Epithelial cell of proximal tubule (primary cell): ENCODE measurements at regions not wholly inside any gene's neighbourhood (a gene's known extent, or its start where the extent isn't known, plus 50 kb on each side); places are given as distances from the start of the nearest gene placed in this dataset.

ENCODE experiments used
- DNase-seq: peaks from one replicate; pipeline ENCODE4 v3.0.0-alpha.2; 2011; ENCODE audit warnings: low read depth
- H3K4me3 ChIP-seq: 2 replicates; pipeline ENCODE4 v1.5.1; 2011; ENCODE audit warnings: low read depth, mild to moderate bottlenecking, low read length
- TF ChIP-seq, protein P1 (sequence below): conservative IDR thresholded peaks from 2 replicates; pipeline ENCODE4 v1.5.1; 2012; ENCODE audit warnings: low read depth, mild to moderate bottlenecking, low read length

DNA sequence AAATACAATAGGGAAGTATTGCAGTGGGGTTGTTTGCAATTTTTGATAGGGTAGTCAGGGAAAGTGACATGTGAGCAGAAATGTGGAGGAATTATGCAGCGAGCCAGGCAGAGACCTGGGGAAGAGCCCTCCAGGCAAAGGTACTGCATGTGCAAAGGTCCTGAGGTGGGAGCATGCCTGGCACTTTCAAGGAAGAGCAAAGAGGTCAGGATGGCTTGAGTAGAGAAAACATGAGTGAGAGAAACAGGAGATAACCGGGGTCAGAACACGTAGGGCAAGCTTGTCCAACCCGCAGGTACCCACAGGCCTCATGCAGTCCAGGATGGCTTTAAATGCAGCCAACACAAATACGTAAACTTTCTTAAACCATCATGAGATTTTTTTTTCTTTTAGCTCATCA lies 71.0 kb downstream of the COQ2 start:
- H3K4me3 ChIP-seq = no peak overlapping the region
- no peak for DNase-seq
- TF ChIP-seq, protein P1, sequence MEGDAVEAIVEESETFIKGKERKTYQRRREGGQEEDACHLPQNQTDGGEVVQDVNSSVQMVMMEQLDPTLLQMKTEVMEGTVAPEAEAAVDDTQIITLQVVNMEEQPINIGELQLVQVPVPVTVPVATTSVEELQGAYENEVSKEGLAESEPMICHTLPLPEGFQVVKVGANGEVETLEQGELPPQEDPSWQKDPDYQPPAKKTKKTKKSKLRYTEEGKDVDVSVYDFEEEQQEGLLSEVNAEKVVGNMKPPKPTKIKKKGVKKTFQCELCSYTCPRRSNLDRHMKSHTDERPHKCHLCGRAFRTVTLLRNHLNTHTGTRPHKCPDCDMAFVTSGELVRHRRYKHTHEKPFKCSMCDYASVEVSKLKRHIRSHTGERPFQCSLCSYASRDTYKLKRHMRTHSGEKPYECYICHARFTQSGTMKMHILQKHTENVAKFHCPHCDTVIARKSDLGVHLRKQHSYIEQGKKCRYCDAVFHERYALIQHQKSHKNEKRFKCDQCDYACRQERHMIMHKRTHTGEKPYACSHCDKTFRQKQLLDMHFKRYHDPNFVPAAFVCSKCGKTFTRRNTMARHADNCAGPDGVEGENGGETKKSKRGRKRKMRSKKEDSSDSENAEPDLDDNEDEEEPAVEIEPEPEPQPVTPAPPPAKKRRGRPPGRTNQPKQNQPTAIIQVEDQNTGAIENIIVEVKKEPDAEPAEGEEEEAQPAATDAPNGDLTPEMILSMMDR = no peak

DNA sequence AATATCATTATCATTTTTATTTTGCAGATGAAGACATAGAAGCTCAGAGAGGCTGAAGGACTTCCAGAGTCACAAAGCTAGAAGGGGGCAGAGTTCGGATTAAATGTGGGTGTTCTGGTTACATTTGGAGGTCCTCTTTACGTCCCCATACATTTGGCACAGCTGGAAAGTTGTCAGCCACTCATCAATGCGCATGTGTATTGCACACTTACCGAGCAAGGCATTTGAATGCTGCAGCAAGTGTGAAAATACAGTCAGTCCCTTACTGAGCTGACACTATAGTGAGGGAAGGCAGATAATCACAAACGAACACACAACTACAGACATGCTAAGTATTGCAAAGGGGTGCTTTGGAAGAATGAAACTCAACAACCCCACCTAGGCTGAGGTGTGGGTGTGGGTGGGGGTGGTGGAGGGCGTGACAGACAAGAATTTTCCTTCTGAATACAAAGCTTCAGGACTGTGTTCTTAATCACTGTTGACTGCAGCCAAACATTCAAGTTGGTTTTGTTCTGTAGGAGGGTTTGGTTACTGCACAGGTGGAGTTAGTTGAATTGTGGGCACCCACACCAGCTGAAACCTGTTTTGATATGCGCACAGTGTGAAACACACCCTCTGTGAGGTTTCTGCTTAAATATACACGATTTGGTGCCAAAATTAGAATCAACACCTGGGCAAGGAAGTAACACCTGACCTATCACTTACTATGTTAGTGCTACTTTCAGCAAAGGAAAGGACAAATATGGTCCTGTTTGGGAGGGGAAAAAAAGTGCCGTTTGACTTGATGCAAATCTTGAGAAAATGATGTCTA lies 72.4 kb downstream of the COQ2 start:
- no peak for DNase-seq
- H3K4me3 ChIP-seq = no peak overlapping the region
- TF ChIP-seq, protein P1 = no peak

DNA sequence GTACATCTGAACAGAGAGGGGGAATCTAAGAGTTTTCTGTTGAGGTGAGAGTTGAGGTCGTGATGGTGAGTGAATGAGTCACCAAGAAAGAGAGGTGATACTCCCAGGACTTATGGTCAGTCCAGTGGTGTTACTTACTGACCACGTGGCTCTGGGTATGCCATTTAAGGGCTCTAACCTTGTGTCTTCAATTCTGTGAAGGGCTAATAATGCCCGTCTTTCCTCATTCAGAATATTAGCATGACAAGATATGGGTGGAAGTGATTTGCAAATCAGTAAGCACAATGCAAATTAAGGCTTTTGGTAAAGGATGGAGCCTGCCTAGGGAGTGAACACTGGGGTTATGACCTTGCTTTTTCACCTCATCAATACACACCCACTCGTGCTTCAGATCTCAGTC lies 75.2 kb downstream of the COQ2 start:
- TF ChIP-seq, protein P1 = no peak
- no peak for DNase-seq
- no peak overlapping the region for H3K4me3 ChIP-seq

DNA sequence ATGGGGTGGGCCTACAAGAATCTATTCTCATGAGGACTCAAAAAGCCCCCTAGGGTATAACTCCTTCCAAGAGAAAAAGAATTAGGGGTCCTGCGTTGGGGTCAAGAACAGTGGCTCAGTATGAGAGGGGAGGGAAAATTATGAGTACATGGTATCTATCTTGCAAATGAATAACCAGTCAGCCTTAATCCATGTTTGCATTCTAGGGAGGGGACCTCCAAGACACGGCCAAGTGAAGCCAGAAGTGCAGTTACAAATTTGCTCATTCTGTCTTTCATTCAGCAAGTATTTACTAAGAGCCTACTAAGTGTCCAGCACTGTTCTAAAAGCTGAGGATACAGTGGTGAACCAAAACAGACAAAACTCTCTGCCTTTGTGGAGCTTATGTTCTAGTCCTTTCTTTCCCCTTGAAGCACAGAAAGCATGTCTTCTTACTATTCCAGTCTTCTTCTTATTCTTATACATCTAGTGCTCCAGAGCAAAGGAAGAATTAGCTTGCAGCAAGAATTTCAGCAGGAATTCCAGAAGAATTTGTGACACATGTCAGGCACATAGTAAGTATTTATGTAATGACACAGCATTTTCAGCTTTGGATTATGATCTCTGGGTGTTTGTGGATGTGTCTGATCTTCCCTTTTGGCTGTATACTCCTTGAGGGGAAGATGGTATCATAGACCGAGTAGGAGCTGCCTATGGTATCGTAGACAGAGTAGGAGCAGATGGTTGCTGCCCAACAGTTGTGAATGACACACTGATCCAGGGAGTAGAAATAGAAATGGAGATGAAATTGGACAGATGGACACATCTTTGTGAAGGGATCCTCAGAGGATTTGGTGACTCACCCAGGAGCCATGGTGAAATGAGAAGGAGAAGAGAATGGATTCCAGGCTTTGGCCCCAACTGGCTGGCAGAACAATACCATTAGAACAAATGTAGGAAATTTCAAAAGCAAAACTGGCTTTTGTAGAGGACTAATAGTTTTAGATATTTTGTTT lies 75.9 kb downstream of the COQ2 start:
- TF ChIP-seq, protein P1 = no peak
- no peak overlapping the region for H3K4me3 ChIP-seq
- no peak for DNase-seq

DNA sequence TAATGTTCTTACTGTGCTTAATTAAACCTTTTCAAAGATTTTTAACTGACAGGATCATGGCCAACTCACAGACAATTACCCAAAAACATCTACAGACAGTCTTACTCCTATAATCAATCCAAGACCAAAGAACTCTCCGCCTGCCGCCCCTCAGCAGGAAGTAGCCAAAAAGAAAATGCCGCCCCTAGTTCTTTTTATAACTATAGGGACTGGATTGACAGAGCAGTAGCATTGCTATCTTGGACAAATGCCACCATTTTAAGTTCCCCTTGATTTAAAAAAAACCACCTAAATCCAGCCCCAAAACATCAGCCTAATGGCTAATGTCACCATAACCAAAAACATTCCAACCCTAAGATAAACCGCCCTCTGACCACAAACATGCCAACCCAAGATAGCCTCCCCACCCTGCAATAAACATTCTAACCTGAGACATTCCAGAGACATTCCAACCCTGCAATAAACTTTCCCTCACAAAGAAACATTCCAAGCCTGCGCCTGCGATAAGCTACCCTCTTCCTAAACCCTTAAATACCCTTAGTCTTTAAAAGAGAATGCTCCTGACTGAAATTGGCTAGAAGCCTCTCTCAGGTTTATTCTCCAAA lies 77.0 kb downstream of the COQ2 start:
- DNase-seq = peak; percentile 31
- no peak overlapping the region for H3K4me3 ChIP-seq
- TF ChIP-seq, protein P1 = no peak

DNA sequence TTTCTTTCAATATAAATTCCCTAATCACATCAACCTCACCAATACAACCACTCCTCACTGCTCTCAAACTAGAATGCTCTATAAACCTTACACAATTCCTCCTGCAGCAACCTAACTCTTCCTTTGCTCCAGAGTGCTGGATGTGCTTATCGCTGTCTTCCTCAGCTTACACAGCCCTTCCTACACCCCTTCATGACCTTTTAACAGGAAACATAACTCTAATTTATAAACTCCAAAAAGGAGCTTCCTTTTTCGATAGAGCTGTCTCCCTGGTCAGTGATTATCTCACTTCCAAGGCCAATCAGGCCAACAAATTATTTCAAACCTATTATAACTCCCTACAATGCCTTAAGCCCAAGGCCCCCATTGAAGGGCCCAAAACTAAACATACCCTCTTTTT lies 78.8 kb downstream of the COQ2 start:
- no peak overlapping the region for H3K4me3 ChIP-seq
- no peak for DNase-seq
- TF ChIP-seq, protein P1 = no peak
